K562 (cell line): ENCODE measurements at regions not wholly inside any gene's neighbourhood (a gene's known extent, or its start where the extent isn't known, plus 50 kb on each side); places are given as distances from the start of the nearest gene placed in this dataset.

Source experiments
- ATAC-seq: fragments of 200-7000 bp; cut with Tn5 transposase; 3 replicates; pipeline ENCODE4 v1.9.1; 2020; ENCODE audit warnings: moderate library complexity
- BruUV-seq: library from RNA; stranded (reverse); fragments of 400-500 nt; replicated peaks from 2 replicates; lab custom pipeline; 2021; lab: Mats Ljungman, UMichigan
- CTCF ChIA-PET: fragments of 300-600 bp; formaldehyde crosslinking; extraction: SDS; loops from one replicate; lab custom pipeline; 2021; ENCODE audit warnings: low intra/inter-chr PET ratio; lab: Yijun Ruan, JAX
- POLR2A ChIA-PET: fragments of 300-600, 350-650 bp; sonication (Branson Sonifier 250); formaldehyde crosslinking; extraction: SDS; loops from one replicate; lab custom pipeline; 2021; ENCODE audit warnings: antibody characterized with exemption, inconsistent platforms; lab: Yijun Ruan, JAX
- DNase-seq, 4 experiments: peaks; one replicate each; pipeline versions ENCODE4 v3.0.0 to v3.0.0-alpha.2; 2011 to 2018; ENCODE audit warnings: low spot score in 3 of 4, mixed read lengths in 3 of 4; ENCODE audit errors: extremely low read depth in 1 of 4
- FAIRE-seq: peaks from 2 replicates; lab custom pipeline; 2011; peaks lifted over from hg19 to GRCh38; lab: Jason Lieb, UNC
- H2AFZ ChIP-seq: 2 replicates; pipeline ENCODE4 v1.6.0; 2011; ENCODE audit warnings: low read depth, low read length, control low read depth, inconsistent platforms
- H3K27ac ChIP-seq: fragments of 200-600 bp; 3 replicates; pipeline ENCODE4 v1.8.0; 2011; ENCODE audit warnings: low read depth, mild to moderate bottlenecking, control low read depth, inconsistent platforms, low read length, moderate library complexity, mixed read lengths; ENCODE audit errors: extremely low read depth
- H3K27me3 ChIP-seq, 2 experiments: fragments of 300-600 bp in 1 of 2; 2 replicates in 1 of 2; 3 replicates in 1 of 2; pipeline versions ENCODE4 v1.6.0 to v1.8.0; 2011; ENCODE audit warnings: inconsistent platforms in 2 of 2, low read length in 2 of 2, mild to moderate bottlenecking in 1 of 2, mixed read lengths in 1 of 2, moderate library complexity in 1 of 2; ENCODE audit not compliant: control insufficient read depth in 2 of 2, insufficient read depth in 2 of 2
- H3K36me3 ChIP-seq: fragments of 300-600 bp; 3 replicates; pipeline ENCODE4 v1.8.0; 2011; ENCODE audit warnings: mild to moderate bottlenecking, low read length, inconsistent platforms; ENCODE audit not compliant: control insufficient read depth, insufficient read depth
- H3K4me1 ChIP-seq, 2 experiments: fragments of 200-600 bp in 1 of 2; replicated peaks in 1 of 2; 2 replicates in 1 of 2; 3 replicates in 1 of 2; pipeline versions ENCODE4 v1.5.1 to v1.8.0; 2011; ENCODE audit warnings: inconsistent platforms in 2 of 2, low read length in 2 of 2, mild to moderate bottlenecking in 1 of 2, mixed read lengths in 1 of 2, moderate library complexity in 1 of 2; ENCODE audit not compliant: control insufficient read depth in 2 of 2, insufficient read depth in 2 of 2
- H3K4me2 ChIP-seq: 2 replicates; pipeline ENCODE4 v1.6.1; 2011; ENCODE audit warnings: low read length, control low read depth, inconsistent platforms, mixed read lengths; ENCODE audit not compliant: insufficient read depth
- H3K4me3 ChIP-seq: fragments of 200-600 bp; sonication (generic), shearing (Covaris generic); 2 replicates; pipeline ENCODE4 v1.5.1; 2016; ENCODE audit warnings: control low read depth, inconsistent platforms
- H3K79me2 ChIP-seq: fragments of 200-600 bp; 3 replicates; pipeline ENCODE4 v1.8.0; 2011; ENCODE audit warnings: low read length, inconsistent platforms; ENCODE audit not compliant: control insufficient read depth, insufficient read depth
- H3K9ac ChIP-seq, 2 experiments: 2 replicates each; pipeline versions ENCODE4 v1.6.0 to v1.6.1; 2011; ENCODE audit warnings: low read depth in 2 of 2, low read length in 2 of 2, control low read depth in 1 of 2, inconsistent platforms in 1 of 2, mild to moderate bottlenecking in 1 of 2, mixed read lengths in 1 of 2; ENCODE audit not compliant: insufficient read depth in 1 of 2
- H3K9me1 ChIP-seq: one replicate; pipeline ENCODE4 v1.6.0; 2011; ENCODE audit warnings: inconsistent platforms, mild to moderate bottlenecking, low read length, moderate library complexity; ENCODE audit not compliant: control insufficient read depth, insufficient read depth
- H3K9me3 ChIP-seq: replicated peaks from 2 replicates; pipeline ENCODE4 v1.5.1; 2011; ENCODE audit warnings: low read depth, low read length, inconsistent platforms; ENCODE audit not compliant: control insufficient read depth, insufficient read depth
- H4K20me1 ChIP-seq: replicated peaks from 2 replicates; pipeline ENCODE4 v1.6.1; 2011; ENCODE audit warnings: low read length, inconsistent platforms, mixed read lengths; ENCODE audit not compliant: control insufficient read depth, insufficient read depth
- C11orf30 ChIP-seq: fragments of 450-650 bp; IDR thresholded peaks from 2 replicates; pipeline ENCODE4 v1.6.1; 2016; ENCODE audit warnings: low read depth, mild to moderate bottlenecking
- HNRNPK ChIP-seq: fragments of 200-400 bp; formaldehyde crosslinking; IDR thresholded peaks from one replicate; pipeline ENCODE4 v1.6.1; 2018; ENCODE audit warnings: mild to moderate bottlenecking, low read depth, low read length; ENCODE audit not compliant: poor library complexity, severe bottlenecking
- MAFG ChIP-seq: fragments of 450-650 bp; conservative IDR thresholded peaks from 2 replicates; pipeline ENCODE4 v1.6.1; 2016; ENCODE audit warnings: missing genetic modification characterization, missing compliant biosample characterization
- MAFK ChIP-seq: IDR thresholded peaks from 2 replicates; pipeline ENCODE4 v1.6.1; 2011; ENCODE audit warnings: low read length, improper control_type of control experiment
- MBD1 ChIP-seq: fragments of 250-450 bp; sonication (Bioruptor Pico); IDR thresholded peaks from 2 replicates; pipeline ENCODE4 v1.8.0; 2022; ENCODE audit warnings: inconsistent platforms
- TFE3 ChIP-seq: fragments of 450-650 bp; formaldehyde crosslinking; IDR thresholded peaks from 2 replicates; pipeline ENCODE4 v1.4.0; 2020; ENCODE audit warnings: mild to moderate bottlenecking, mixed read lengths
- ZNF12 ChIP-seq: sonication (generic); formaldehyde crosslinking; IDR thresholded peaks from 2 replicates; pipeline ENCODE4 v1.4.0; 2020; ENCODE audit warnings: mild to moderate bottlenecking, missing genetic modification reagents
- ZNF316 ChIP-seq: fragments of 450-650 bp; IDR thresholded peaks from 2 replicates; pipeline ENCODE4 v1.6.1; 2016
- WGBS: fragments of 100-300 bp; shearing (Covaris generic); methylation state at CpG from one replicate; pipeline ENCODE4 v1.1.6; 2016; ENCODE audit warnings: low coverage, mixed read lengths; ENCODE audit not compliant: insufficient coverage; ENCODE audit errors: missing lambda C conversion rate; 5-methylcytosine and 5-hydroxymethylcytosine counted together
- in situ Hi-C: fragments of 300-500 bp; cut with MboI; formaldehyde crosslinking; loops from 4 replicates; pipeline ENCODE4 v1.15.0; 2018; ENCODE audit warnings: inconsistent platforms, mixed read lengths
- intact Hi-C: fragments of 100-400 bp; cut with micrococcal nuclease; formaldehyde crosslinking; loops from 2 replicates; pipeline ENCODE4 v1.14.2; 2022

- WGBS = 19% methylated on average over 4 of the region's 4 CpGs
- no TSS peak for BruUV-seq
- POLR2A ChIA-PET = no interaction called here
- Histone ChIP-seq H3K27ac (no peak overlapping the region), H3K4me1 (peaks cover 0 to 12% of the 10 kb centered on the region in 2 experiments; a peak in 3 of 5 replicates), H3K27me3 (no peaks in the 10 kb centered on the region), H3K9ac (no peak overlapping the region), H3K9me1 (no peaks in the 10 kb centered on the region)
- no peak for FAIRE-seq
- intact Hi-C loops = no loop called here
- TF ChIP-seq ZNF12 (no peak), C11orf30 (peak; percentile 66), HNRNPK (peak; percentile 74), MAFG (tag) (peak; percentile 39; the same call in 1 of the 2 replicates), ZNF316 (peak; percentile 77), MAFK (peak; percentile 11; the same call in 1 of the 2 replicates), MBD1 (CRISPR knock-in tag) (no peak), TFE3 (CRISPR knock-in tag) (no peak)
- TF ChIP-seq, all 486 proteins: peak for 5
- DNase-seq (no peak), ATAC-seq (no peak)
- H3K9me3 ChIP-seq = no peaks in the 10 kb centered on the region
- in situ Hi-C loops = no loop called here
- no peaks in the 10 kb centered on the region for H4K20me1 ChIP-seq
- CTCF ChIA-PET = no interaction called here
- H3K4me3 ChIP-seq = no peak overlapping the region
- H3K36me3 ChIP-seq = no peaks in the 10 kb centered on the region
- H2AFZ ChIP-seq = no peak overlapping the region
- no peak overlapping the region for H3K4me2 ChIP-seq
- no peaks in the 10 kb centered on the region for H3K79me2 ChIP-seq
These were observed 50.5 kb upstream of the MAP4K3 start for GRCh38 chr2:39487398-39488250.
